Endothelial cell of umbilical vein (primary cell): ENCODE measurements at regions not wholly inside any gene's neighbourhood (a gene's known extent, or its start where the extent isn't known, plus 50 kb on each side); places are given as distances from the start of the nearest gene placed in this dataset.

Source experiments
- BruUV-seq: library from RNA; stranded (reverse); fragments of 400-500 nt; replicated peaks from 2 replicates; lab custom pipeline; 2021; lab: Mats Ljungman, UMichigan
- CTCF ChIA-PET: fragments of 300-600, 350-600 bp; sonication (Branson Sonifier 250); formaldehyde crosslinking; loops from one replicate; lab custom pipeline; 2021; ENCODE audit warnings: antibody characterized with exemption, inconsistent platforms; lab: Charles Lee
- POLR2A ChIA-PET: fragments of 300-600, 350-600 bp; sonication (Branson Sonifier 250); formaldehyde crosslinking; loops from one replicate; lab custom pipeline; 2021; ENCODE audit warnings: antibody characterized with exemption, inconsistent platforms; lab: Charles Lee
- DNase-seq: peaks from one replicate; pipeline ENCODE4 v3.0.0-alpha.2; 2011; ENCODE audit warnings: low read depth, low spot score
- FAIRE-seq: peaks from 2 replicates; lab custom pipeline; 2011; peaks lifted over from hg19 to GRCh38; lab: Jason Lieb, UNC
- H2AFZ ChIP-seq: 2 replicates; pipeline ENCODE4 v1.6.0; 2012; ENCODE audit warnings: low read depth, low read length, control low read depth, inconsistent platforms
- H3K27ac ChIP-seq: 2 replicates; pipeline ENCODE4 v1.5.1; 2011; ENCODE audit warnings: low read depth, mild to moderate bottlenecking, control low read depth, low read length, moderate library complexity; ENCODE audit not compliant: insufficient read depth
- H3K27me3 ChIP-seq, 2 experiments: 2 replicates each; pipeline versions ENCODE4 v1.6.0 to v1.6.1; 2011; ENCODE audit warnings: low read length in 2 of 2, mixed read lengths in 1 of 2; ENCODE audit not compliant: control insufficient read depth in 2 of 2, insufficient read depth in 2 of 2
- H3K36me3 ChIP-seq, 2 experiments: 2 replicates in 1 of 2; 3 replicates in 1 of 2; pipeline ENCODE4 v1.5.1; 2011; ENCODE audit warnings: low read length in 2 of 2, mild to moderate bottlenecking in 1 of 2, moderate library complexity in 1 of 2; ENCODE audit not compliant: control insufficient read depth in 2 of 2, insufficient read depth in 2 of 2; ENCODE audit errors: extremely low read depth in 1 of 2
- H3K4me1 ChIP-seq: 3 replicates; pipeline ENCODE4 v1.5.1; 2011; ENCODE audit warnings: mild to moderate bottlenecking, low read length; ENCODE audit not compliant: control insufficient read depth, insufficient read depth; ENCODE audit errors: extremely low read depth
- H3K4me2 ChIP-seq: 2 replicates; pipeline ENCODE4 v1.6.1; 2011; ENCODE audit warnings: low read length, control low read depth, mixed read lengths; ENCODE audit not compliant: insufficient read depth
- H3K4me3 ChIP-seq, 3 experiments: fragments of 200-600 bp in 1 of 3; sonication (generic), shearing (Covaris generic) in 1 of 3; replicated peaks in 1 of 3; 2 replicates each; pipeline ENCODE4 v1.5.1; 2011 to 2016; ENCODE audit warnings: control low read depth in 3 of 3, low read length in 3 of 3, mild to moderate bottlenecking in 2 of 3, inconsistent platforms in 1 of 3, low read depth in 1 of 3, moderate library complexity in 1 of 3; ENCODE audit not compliant: insufficient read depth in 1 of 3
- H3K79me2 ChIP-seq: 2 replicates; pipeline ENCODE4 v1.6.0; 2012; ENCODE audit warnings: low read length, inconsistent platforms; ENCODE audit not compliant: control insufficient read depth, insufficient read depth
- H3K9ac ChIP-seq: replicated peaks from 2 replicates; pipeline ENCODE3; 2011; ENCODE audit warnings: low read length, control low read depth; ENCODE audit not compliant: insufficient read depth; ENCODE audit errors: extremely low read depth
- H3K9me1 ChIP-seq: replicated peaks from 3 replicates; pipeline ENCODE4 v1.6.0; 2011; ENCODE audit warnings: mild to moderate bottlenecking, low read length; ENCODE audit not compliant: control insufficient read depth, insufficient read depth; ENCODE audit errors: extremely low read depth
- H3K9me3 ChIP-seq: replicated peaks from 2 replicates; pipeline ENCODE4 v1.5.1; 2012; ENCODE audit warnings: low read length, inconsistent platforms; ENCODE audit not compliant: control insufficient read depth, insufficient read depth
- H4K20me1 ChIP-seq: replicated peaks from 2 replicates; pipeline ENCODE3; 2011; ENCODE audit warnings: mild to moderate bottlenecking, low read length; ENCODE audit not compliant: control insufficient read depth, insufficient read depth; ENCODE audit errors: extremely low read depth
- CTCF ChIP-seq, 2 donors: IDR thresholded peaks; 1 replicate in 1 of 2; 2 replicates in 1 of 2; pipeline ENCODE4 v1.5.1; 2011; ENCODE audit warnings: low read length in 2 of 2, mild to moderate bottlenecking in 2 of 2, moderate library complexity in 2 of 2, control low read depth in 1 of 2, inconsistent platforms in 1 of 2, low read depth in 1 of 2; ENCODE audit not compliant: insufficient read depth in 1 of 2; ENCODE audit errors: extremely low read depth in 1 of 2
- EZH2 ChIP-seq: IDR thresholded peaks from 2 replicates; pipeline ENCODE4 v1.6.1; 2012; ENCODE audit warnings: borderline replicate concordance, low read depth, mild to moderate bottlenecking, moderate library complexity, low read length, inconsistent platforms; ENCODE audit not compliant: severe bottlenecking
- FOS ChIP-seq: IDR thresholded peaks from 2 replicates; pipeline ENCODE4 v1.6.1; 2011; ENCODE audit warnings: mild to moderate bottlenecking, low read length, moderate library complexity, borderline replicate concordance; ENCODE audit not compliant: insufficient read depth
- GATA2 ChIP-seq: IDR thresholded peaks from 2 replicates; pipeline ENCODE4 v1.7.0; 2011; ENCODE audit warnings: low read depth, mild to moderate bottlenecking, moderate library complexity, mixed read lengths, low read length; ENCODE audit not compliant: insufficient read length, insufficient read depth
- JUN ChIP-seq: IDR thresholded peaks from 2 replicates; pipeline ENCODE4 v1.6.1; 2011; ENCODE audit warnings: borderline replicate concordance, low read depth; ENCODE audit not compliant: insufficient read length, insufficient read depth
- MAX ChIP-seq: IDR thresholded peaks from 2 replicates; pipeline ENCODE4 v1.6.1; 2011; ENCODE audit not compliant: insufficient read depth, insufficient read length
- MYC ChIP-seq: IDR thresholded peaks from one replicate; pipeline ENCODE4 v1.6.1; 2011; ENCODE audit warnings: mild to moderate bottlenecking, low read depth, low read length
- POLR2A ChIP-seq: IDR thresholded peaks from 2 replicates; pipeline ENCODE4 v1.6.1; 2012; ENCODE audit warnings: low read depth, mild to moderate bottlenecking, control low read depth, low read length
- POLR2AphosphoS5 ChIP-seq: IDR thresholded peaks from 2 replicates; pipeline ENCODE4 v1.6.1; 2012; ENCODE audit warnings: low read depth, mild to moderate bottlenecking, control low read depth, low read length, moderate library complexity; ENCODE audit not compliant: insufficient read depth
- dilution Hi-C: fragments of 300-500 bp; cut with MboI; formaldehyde crosslinking; loops from one replicate; pipeline ENCODE4 v1.15.0; 2019; ENCODE audit warnings: low sequenced_read_pairs; ENCODE audit not compliant: extremely low pct_ligation_motif_present
- intact Hi-C: fragments of 100-400 bp; cut with micrococcal nuclease; formaldehyde crosslinking; loops from one replicate; pipeline ENCODE4 v1.10.0; 2022

- H4K20me1 ChIP-seq: no peaks in the 10 kb centered on the region
- H3K4me1 ChIP-seq: no peaks in the 10 kb centered on the region
- intact Hi-C loops: no loop called here
- no peaks in the 10 kb centered on the region for H3K79me2 ChIP-seq
- H3K27ac ChIP-seq: no peak overlapping the region
- no TSS peak for BruUV-seq
- H3K4me2 ChIP-seq: no peak overlapping the region
- H3K36me3 ChIP-seq: no peaks in the 10 kb centered on the region
- DNase-seq (no peak), FAIRE-seq (no peak)
- TF ChIP-seq POLR2AphosphoS5: no peak
- no peak for TF ChIP-seq MAX
- TF ChIP-seq EZH2: no peak
- TF ChIP-seq MYC: no peak
- no peak for TF ChIP-seq POLR2A
- no peak for TF ChIP-seq FOS
- TF ChIP-seq CTCF (IDR thresholded peaks at IDR 0.05; ENCODE audit: extremely low read depth in 1 of 2, insufficient read depth in 1 of 2, low read depth in 1 of 2, low read length in 2 of 2): no peak
- TF ChIP-seq GATA2: no peak
- no peak for TF ChIP-seq JUN
- no peak overlapping the region for H3K4me3 ChIP-seq
- peaks cover 4 to 7% of the 10 kb centered on the region in 2 experiments for H3K27me3 ChIP-seq
- no peak overlapping the region for H2AFZ ChIP-seq
- CTCF ChIA-PET: interaction anchor here (0.7 to 1.5 kb wide), 2 partner anchors 9 to 13 kb away, joined by 3 to 8 read pairs; no protein-coding TSS in a partner anchor
- H3K9me3 ChIP-seq: no peaks in the 10 kb centered on the region
- POLR2A ChIA-PET: interaction anchor here (0.6 kb wide), 1 partner anchor 19 kb away, joined by 5 read pairs; no protein-coding TSS in a partner anchor
- H3K9ac ChIP-seq: no peak overlapping the region
- dilution Hi-C loops: no loop called here
- no peaks in the 10 kb centered on the region for H3K9me1 ChIP-seq
Observed at GRCh38 chr13:99144306-99144705, 56.3 kb upstream of the UBAC2 start.
